GM18519 (cell line): ENCODE measurements at regions not wholly inside any gene's neighbourhood (a gene's known extent, or its start where the extent isn't known, plus 50 kb on each side); places are given as distances from the start of the nearest gene placed in this dataset.

Experiments
- ATAC-seq: cut with Tn5 transposase; IDR thresholded peaks from one replicate; pipeline ENCODE4 v1.9.1; 2021; ENCODE audit warnings: mild to moderate bottlenecking, moderate library complexity; ENCODE audit not compliant: unreplicated experiment, low FRiP score

- no peak for ATAC-seq
Measured at GRCh38 chr3:106204160-106204868, 335.5 kb upstream of the CBLB start.

DNA sequence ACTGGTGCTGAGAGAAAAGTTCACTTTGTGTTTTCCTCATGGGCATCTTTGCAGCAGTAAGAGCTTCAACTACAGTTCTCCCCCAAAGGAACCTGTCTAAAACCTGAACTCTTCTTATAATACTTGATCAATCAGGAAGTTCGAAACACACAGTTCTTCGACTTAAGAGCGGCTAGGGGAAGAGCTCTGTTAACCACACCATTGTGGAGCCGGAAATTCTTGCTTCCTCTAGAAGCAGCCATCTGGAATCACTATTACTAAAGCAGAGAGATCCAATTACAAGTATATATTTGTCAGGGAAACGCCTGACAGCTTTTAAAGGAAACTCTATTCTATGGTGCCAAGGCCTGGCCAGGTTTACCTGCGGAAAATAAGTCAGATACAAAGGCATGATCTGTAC, 337.3 kb upstream of the CBLB start:
- ATAC-seq: peak; percentile 85

DNA sequence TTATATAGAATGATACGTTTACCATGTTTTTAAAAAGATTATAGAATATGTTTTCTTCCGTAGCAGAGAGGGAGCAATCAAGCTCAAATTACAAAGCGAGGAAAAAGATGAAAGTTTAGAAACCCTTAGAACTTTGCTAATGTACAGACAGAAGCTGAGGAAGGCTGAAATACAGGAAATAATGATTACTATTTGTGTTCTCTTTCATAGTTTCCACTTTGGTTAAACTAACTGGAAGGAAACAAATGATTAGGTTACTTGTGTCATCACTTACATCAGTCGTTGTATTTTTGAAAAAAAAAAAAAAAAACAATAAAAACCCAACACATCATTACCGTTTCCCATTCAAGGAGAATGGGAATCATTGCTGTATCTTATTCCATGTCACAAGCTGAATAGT, 337.8 kb upstream of the CBLB start:
- ATAC-seq: no peak

- ATAC-seq: no peak
Measured at GRCh38 chr3:106208251-106208650, 339.4 kb upstream of the CBLB start.

GRCh38 chr3:106208967-106209366, 340.2 kb upstream of the CBLB start:
- no peak for ATAC-seq

DNA sequence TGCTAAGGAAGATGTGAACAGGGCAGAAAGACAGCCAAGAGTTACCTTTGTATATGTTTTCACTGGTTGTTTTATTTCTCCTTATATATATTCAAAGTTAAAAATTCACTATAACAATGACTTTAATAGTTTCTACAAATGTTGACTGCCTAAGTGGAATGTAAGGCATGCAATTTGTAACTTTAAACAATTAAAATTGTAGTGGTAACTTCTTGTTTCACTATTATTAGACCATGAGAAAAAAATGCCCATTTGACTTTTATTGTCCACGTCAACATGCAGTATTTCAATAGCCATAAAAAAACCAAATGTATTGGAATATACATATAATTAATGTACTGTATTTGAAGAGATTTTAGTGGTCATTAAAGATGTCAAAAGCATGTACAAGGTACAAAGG, 340.7 kb upstream of the CBLB start:
- ATAC-seq: no peak

GRCh38 chr3:106210923-106211322, 342.1 kb upstream of the CBLB start:
- ATAC-seq: no peak

- no peak for ATAC-seq
Measured at GRCh38 chr3:106212665-106213222, 343.9 kb upstream of the CBLB start.

DNA sequence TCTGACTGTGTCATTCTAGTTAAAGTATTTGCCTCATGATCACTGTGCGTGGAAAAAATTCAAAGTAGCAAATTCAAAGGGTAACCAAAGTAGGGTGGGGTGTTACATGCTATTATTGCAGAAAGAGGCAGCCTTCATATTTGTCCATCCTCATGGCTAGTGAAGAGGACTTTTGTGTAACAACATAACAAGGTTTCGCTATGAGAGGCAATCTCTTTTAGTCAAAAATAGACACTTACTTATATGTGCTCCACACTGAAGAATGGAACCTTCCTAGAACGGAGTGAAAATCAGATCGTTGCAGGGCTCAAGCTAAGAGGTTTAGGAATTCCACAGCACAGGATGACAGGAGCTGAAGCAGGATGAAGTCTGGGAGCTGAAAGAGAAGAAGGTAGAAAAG, 345.1 kb upstream of the CBLB start:
- ATAC-seq: no peak

GRCh38 chr3:106214641-106215040, 345.8 kb upstream of the CBLB start:
- ATAC-seq: no peak

- ATAC-seq: no peak
Measured at GRCh38 chr3:106215047-106215446, 346.2 kb upstream of the CBLB start.

DNA sequence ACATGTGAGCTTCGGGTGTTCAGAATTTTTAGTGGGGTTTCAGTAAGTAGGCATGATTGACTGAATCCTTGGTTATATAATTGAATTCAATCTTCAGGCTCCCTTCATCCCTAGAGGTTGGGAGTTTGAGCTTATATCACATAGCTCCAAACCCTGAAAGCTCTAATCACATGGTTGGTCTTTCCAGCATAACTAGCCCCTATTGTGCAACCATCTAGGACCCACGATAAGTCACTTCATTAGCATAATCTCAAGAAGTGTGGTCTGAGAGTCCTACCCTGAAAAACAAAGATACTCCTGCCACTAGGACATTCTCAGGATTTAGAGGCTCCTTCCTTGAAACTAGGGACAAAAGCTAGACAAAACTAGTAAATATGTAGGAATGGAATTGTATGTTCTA, 348.9 kb upstream of the CBLB start:
- no peak for ATAC-seq

- no peak for ATAC-seq
Measured at GRCh38 chr3:106227068-106227467, 358.3 kb upstream of the CBLB start.

DNA sequence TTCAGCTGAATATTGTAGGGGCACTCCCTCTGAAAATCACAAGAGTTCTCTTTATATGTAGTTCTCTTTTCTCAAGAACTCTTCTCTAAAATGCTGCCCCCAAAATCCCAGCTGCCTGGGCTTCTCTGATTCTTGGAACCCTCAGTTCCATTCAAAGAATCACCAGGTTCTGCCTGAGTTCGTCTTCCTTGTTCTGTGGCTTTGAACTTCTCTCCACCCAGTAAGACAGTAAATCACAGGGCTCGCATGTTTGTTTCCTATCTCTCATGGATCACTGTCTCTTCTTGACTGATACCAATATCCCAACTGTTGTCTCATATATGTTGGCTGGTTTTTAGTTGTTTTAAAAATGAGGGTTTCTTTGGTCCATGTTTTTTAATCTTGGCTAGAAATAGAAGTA, 359.5 kb upstream of the CBLB start:
- no peak for ATAC-seq

- ATAC-seq: no peak
Measured at GRCh38 chr3:106229495-106230278, 360.9 kb upstream of the CBLB start.

- ATAC-seq: no peak
Measured at GRCh38 chr3:106231086-106231485, 362.3 kb upstream of the CBLB start.

GRCh38 chr3:106232956-106233355, 364.1 kb upstream of the CBLB start:
- no peak for ATAC-seq

- ATAC-seq: no peak
Measured at GRCh38 chr3:106239195-106239697, 370.4 kb upstream of the CBLB start.

DNA sequence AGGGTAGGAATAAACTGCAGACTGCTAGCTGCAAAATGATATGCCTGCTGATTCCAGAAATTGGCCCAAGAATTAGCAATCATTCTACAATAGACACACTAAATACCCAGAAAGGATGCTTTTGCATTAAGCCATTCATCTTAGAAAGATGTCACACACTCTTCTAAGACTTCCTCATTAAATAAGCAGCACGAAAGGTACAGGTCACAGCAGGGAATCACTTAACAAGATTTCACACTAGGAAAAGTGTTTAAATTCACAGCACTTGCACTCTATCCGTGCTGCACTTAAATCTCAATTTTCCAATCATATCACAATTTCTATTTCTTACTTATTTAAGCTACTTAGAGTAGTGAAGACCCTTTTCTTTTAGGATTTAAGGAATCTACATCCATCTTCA, 372.8 kb upstream of the CBLB start:
- ATAC-seq: no peak

- ATAC-seq: peak; percentile 86
Measured at GRCh38 chr3:106242781-106243180, 374.0 kb upstream of the CBLB start.

DNA sequence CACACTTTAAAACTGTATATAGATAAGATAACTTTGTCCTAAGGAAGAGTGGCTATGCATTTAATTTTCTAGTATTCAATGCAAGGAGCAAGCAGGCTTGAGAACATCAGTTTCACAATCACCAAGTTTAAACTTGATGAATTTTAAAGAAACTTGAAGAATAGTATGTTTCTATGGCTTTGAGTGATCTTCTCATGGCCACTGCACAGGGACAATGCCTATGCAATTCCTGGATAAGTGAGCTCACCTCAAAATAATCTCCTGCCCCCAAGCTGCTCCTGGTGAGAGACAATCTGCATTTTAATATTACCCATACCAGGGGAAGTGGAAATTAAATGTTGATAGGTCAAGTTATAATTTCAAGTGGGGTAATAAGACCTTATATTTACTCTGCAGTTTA, 376.6 kb upstream of the CBLB start:
- ATAC-seq: no peak
